Ovary (tissue), 7 donors: ENCODE measurements at regions not wholly inside any gene's neighbourhood (a gene's known extent, or its start where the extent isn't known, plus 50 kb on each side); places are given as distances from the start of the nearest gene placed in this dataset.

Experiments
- DNase-seq, 5 donors: peaks; one replicate each; pipeline ENCODE4 v3.0.0-alpha.2; 2019 to 2020
- H3K27ac ChIP-seq, 2 donors: fragments of 200-600 bp; one replicate each; pipeline versions ENCODE4 v1.5.1 to v1.8.0; 2019 to 2022
- H3K27me3 ChIP-seq: fragments of 200-600 bp; one replicate; pipeline ENCODE4 v1.8.0; 2022
- H3K36me3 ChIP-seq: fragments of 200-600 bp; sonication (generic); one replicate; pipeline ENCODE4 v1.5.1; 2019
- H3K4me1 ChIP-seq: one replicate; pipeline ENCODE4 v1.8.1; 2013; ENCODE audit warnings: mild to moderate bottlenecking, moderate library complexity; ENCODE audit not compliant: insufficient read depth
- H3K4me3 ChIP-seq: fragments of 200-600 bp; sonication (generic); one replicate; pipeline ENCODE4 v1.5.1; 2017
- H3K9me3 ChIP-seq, 2 donors: fragments of 200-600 bp in 1 of 2; sonication (generic) in 1 of 2; one replicate each; pipeline versions ENCODE4 v1.5.1 to v1.8.1; 2013 to 2019; ENCODE audit warnings: mild to moderate bottlenecking in 1 of 2, moderate library complexity in 1 of 2
- CTCF ChIP-seq, 3 donors: fragments of 450-650 bp in 2 of 3; fragments of 200-600 bp in 1 of 3; IDR thresholded peaks; one replicate each; pipeline versions ENCODE4 v1.5.1 to v1.8.0; 2016 to 2022; ENCODE audit warnings: antibody characterized with exemption in 3 of 3, mild to moderate bottlenecking in 1 of 3
- EP300 ChIP-seq: sonication (generic); formaldehyde crosslinking; IDR thresholded peaks from one replicate; pipeline ENCODE4 v1.6.1; 2017; ENCODE audit warnings: antibody characterized with exemption
- POLR2A ChIP-seq: fragments of 450-650 bp; IDR thresholded peaks from one replicate; pipeline ENCODE4 v1.6.1; 2017; ENCODE audit warnings: antibody characterized with exemption, mild to moderate bottlenecking, moderate library complexity
- WGBS, 3 donors: extraction: QIAGEN DNeasy Blood & Tissue Kit in 1 of 3; methylation state at CpG; one replicate each; pipeline versions ENCODE4 v1.1.5 to v1.1.7; 2013 to 2017; 5-methylcytosine and 5-hydroxymethylcytosine counted together
- intact Hi-C, 4 donors: fragments of 100-400 bp; cut with DNase I; formaldehyde crosslinking; loops; one replicate each; pipeline versions ENCODE4 v1.11.0 to v1.15.1; 2022 to 2023
- donor health status: DM: no; HTN: no; CAD: no; lungs with moderate emphysema.
- donor health status: DM: no; HTN: no; CAD: no.
- donor health status: Bipolar disorder and iron deficiency.
- donor health status: DM: no; HTN: no; CAD: no.
- donor health status: DM: yes; HTN: yes; CAD: no.

GRCh38 chr4:128346054-128346716, 58.6 kb upstream of the PGRMC2 start:
- Histone ChIP-seq H3K4me3 (no peak overlapping the region), H3K36me3 (no peaks in the 10 kb centered on the region), H3K27me3 (no peaks in the 10 kb centered on the region), H3K27ac (no peak overlapping the region), H3K9me3 (no peaks in the 10 kb centered on the region), H3K4me1 (peaks cover 4% of the 10 kb centered on the region)
- intact Hi-C loops: no loop called here
- 94% methylated on average over 3 of the region's 3 CpGs for WGBS, 3 donors
- DNase-seq: no peak
- TF ChIP-seq EP300 (no peak), CTCF (IDR thresholded peaks at IDR 0.05) (no peak)

DNA sequence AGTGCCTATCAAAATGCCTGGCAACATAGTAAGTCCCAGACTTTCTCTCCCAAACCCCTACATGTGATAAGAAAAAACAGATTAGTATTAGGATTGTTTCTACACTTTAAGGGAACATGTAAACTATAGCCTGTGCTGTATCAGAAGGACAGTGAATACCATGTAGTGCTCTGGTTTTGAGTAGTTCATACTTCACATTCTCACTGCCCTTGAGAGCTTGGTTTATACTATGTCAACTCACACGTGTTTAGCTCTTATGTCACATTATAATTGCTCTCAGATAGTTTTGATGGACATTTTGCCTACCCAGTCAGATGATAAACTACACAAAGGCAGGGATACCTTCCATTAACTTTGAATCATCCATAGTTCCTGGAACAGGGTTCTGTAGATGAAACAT, 58.0 kb upstream of the PGRMC2 start:
- H3K4me1 ChIP-seq: peaks cover 4% of the 10 kb centered on the region
- H3K9me3 ChIP-seq: no peaks in the 10 kb centered on the region
- DNase-seq: no peak
- H3K4me3 ChIP-seq: no peak overlapping the region
- no peaks in the 10 kb centered on the region for H3K27me3 ChIP-seq
- no peaks in the 10 kb centered on the region for H3K36me3 ChIP-seq
- TF ChIP-seq EP300: no peak
- no peak for TF ChIP-seq CTCF (IDR thresholded peaks at IDR 0.05)
- TF ChIP-seq POLR2A: no peak
- WGBS, 3 donors: 79 to 84% (median 79%) methylated on average over 1 of the region's 1 CpG
- intact Hi-C loops: no loop called here
- H3K27ac ChIP-seq: no peak overlapping the region

- TF ChIP-seq CTCF (IDR thresholded peaks at IDR 0.05): no peak
- no peak for TF ChIP-seq POLR2A
- no peak for TF ChIP-seq EP300
- H3K36me3 ChIP-seq: no peaks in the 10 kb centered on the region
These were observed 55.1 kb upstream of the PGRMC2 start for GRCh38 chr4:128342762-128343161.

GRCh38 chr4:128341634-128342033, 54.0 kb upstream of the PGRMC2 start:
- H3K36me3 ChIP-seq: no peaks in the 10 kb centered on the region
- H3K4me1 ChIP-seq: no peaks in the 10 kb centered on the region
- H3K9me3 ChIP-seq: no peaks in the 10 kb centered on the region
- H3K27me3 ChIP-seq: no peaks in the 10 kb centered on the region
- intact Hi-C loops: no loop called here
- no peak for TF ChIP-seq POLR2A
- no peak for TF ChIP-seq CTCF (IDR thresholded peaks at IDR 0.05)
- no peak for TF ChIP-seq EP300
- H3K27ac ChIP-seq: no peak overlapping the region
- 96 to 98% (median 96%) methylated on average over 4 of the region's 4 CpGs for WGBS, 3 donors
- no peak overlapping the region for H3K4me3 ChIP-seq
- no peak for DNase-seq

More at GRCh38 chr4:128342762-128343161, 55.1 kb upstream of the PGRMC2 start:
- Histone ChIP-seq H3K4me1 (peaks cover 3% of the 10 kb centered on the region), H3K4me3 (no peak overlapping the region), H3K27ac (no peak overlapping the region), H3K27me3 (no peaks in the 10 kb centered on the region), H3K9me3 (no peaks in the 10 kb centered on the region)
- no peak for DNase-seq
- intact Hi-C loops: no loop called here
- WGBS, 3 donors: 52 to 72% (median 63%) methylated on average over 1 of the region's 1 CpG
